Activated CD4-positive, CD25-positive, alpha-beta regulatory T cell treated with anti-CD3 and anti-CD28 coated beads, Interleukin-2, amount 50 U/mL, for 72 hours (primary cell): ENCODE measurements at regions not wholly inside any gene's neighbourhood (a gene's known extent, or its start where the extent isn't known, plus 50 kb on each side); places are given as distances from the start of the nearest gene placed in this dataset.
"Not testable (repeated sequence)": the region's sequence is repeated elsewhere in the genome, so short reads cannot be mapped to it uniquely, and the experiment has no call there.

Experiments
- DNase-seq: peaks from one replicate; pipeline ENCODE4 v3.0.0; 2021

- DNase-seq: no peak
Observed at GRCh38 chr6:85125526-85125925, 324.4 kb upstream of the NT5E start.

- no peak for DNase-seq
Observed at GRCh38 chr6:85124472-85125354, 325.2 kb upstream of the NT5E start.

DNA sequence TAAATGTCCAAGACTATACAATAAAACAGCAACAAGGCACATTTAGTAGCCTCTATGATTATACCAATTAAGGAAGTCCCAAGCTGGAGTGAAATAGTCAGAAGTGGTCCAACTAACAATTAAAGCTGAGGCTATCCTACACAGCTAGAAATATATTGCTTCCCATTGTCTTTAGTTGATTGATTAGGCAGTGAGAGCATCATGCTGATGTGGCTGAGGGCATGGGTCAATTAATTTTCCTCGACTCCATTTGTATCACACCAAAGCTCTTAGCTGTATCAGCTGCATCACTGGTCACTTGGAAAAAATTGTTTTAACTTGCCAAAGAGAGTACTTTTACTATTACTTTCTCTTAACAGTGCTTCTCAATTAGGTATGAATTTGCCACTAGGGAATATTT, 328.7 kb upstream of the NT5E start:
- no peak for DNase-seq

DNA sequence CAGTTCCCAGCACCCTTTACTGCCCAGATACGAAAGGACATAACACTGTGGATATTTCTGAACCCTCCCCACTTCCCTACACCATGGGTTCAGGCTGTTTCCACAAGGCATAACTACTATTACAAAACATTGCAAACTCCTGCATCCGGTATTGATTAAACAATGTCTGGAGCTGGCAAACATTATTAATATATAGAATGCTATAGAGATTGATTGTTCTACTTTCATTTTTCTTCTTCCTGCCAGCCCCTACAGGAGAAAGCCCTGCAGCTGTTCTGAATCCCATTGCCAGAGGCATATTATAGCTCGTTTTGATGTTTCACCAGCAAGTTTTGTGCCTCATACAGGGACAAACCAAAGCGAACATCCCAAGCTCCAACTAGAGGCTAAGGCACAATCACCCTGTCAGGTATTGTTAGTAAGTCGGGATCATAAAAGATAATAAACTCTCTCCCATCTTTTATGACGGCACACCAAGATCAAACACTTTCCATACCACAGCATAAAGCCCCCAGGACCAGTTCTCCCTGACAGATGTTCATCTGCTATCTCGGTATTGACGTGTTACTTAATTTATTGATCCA, 331.1 kb upstream of the NT5E start:
- DNase-seq: no peak

GRCh38 chr6:85118233-85118632, 331.6 kb upstream of the NT5E start:
- DNase-seq: no peak

DNA sequence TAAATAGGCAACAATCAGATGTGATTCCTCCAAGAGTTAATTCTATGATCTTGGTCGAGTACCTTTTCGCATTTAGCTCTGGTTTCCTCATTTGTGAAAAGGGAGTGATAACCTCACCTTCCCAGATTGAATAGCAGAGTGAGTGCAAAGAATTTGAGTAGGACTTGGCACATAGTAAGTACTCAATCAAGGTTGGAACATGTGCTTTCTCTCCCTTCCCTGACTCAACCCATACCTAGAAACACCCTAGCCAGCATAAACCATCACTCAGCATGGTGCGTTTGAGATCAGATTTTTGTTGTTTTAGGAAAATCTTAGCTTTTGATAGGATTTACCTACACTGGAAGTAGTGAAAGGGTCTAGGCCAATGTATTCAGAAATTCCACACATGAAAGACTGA, 333.4 kb upstream of the NT5E start:
- no peak for DNase-seq

DNA sequence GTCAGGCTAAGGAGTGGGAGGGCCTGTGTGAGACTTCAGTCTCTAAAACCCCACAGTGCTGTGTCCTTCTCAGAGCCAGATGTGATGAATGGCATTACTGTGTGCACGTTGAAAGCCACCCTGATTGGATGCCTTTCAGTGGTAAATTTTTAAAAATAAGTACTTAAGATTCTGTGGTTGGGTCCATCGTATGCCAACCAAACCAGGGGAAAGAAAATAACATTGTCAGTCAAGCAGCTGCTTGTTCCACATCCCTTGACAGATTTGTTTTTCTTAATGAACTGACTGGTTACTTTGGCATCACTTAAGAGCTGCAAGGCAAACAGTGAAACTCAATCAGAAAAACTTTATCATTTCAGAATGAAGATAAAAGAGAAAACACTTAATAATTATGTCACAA, 334.0 kb upstream of the NT5E start:
- DNase-seq: no peak

- DNase-seq: no peak
Observed at GRCh38 chr6:85115376-85115775, 334.5 kb upstream of the NT5E start.

- no peak for DNase-seq
Observed at GRCh38 chr6:85114581-85114935, 335.3 kb upstream of the NT5E start.

DNA sequence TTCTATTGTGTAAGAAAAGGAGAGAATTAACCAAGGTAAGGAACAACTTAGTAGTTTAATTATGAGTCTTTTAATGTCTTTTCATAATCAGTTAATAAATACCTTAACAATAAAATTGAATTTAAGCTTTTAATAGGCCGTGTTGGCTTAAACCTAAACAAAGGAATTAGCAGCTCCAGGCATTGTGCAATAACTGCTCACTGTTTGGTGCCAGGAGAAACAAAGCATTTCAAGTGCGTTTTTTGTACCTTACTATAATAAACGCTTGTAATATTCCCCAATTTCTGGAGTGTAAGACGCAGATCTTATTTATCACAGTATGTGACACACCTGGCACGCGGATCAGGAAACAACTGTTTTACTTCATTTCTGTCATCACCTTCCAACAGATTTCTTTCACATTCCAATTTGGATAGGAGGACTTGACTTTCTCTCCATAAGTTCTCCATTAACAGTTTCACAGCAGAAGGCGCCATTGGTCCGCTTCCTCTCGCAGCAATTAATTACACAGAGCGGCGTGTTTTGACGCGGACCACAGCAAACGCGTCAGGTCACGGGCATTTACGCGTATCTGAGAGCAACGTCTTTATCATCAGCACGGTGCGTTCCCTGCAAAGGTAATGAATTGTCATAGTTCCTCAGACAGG, 335.8 kb upstream of the NT5E start:
- DNase-seq: no peak

GRCh38 chr6:85112540-85112939, 337.3 kb upstream of the NT5E start:
- no peak for DNase-seq

DNA sequence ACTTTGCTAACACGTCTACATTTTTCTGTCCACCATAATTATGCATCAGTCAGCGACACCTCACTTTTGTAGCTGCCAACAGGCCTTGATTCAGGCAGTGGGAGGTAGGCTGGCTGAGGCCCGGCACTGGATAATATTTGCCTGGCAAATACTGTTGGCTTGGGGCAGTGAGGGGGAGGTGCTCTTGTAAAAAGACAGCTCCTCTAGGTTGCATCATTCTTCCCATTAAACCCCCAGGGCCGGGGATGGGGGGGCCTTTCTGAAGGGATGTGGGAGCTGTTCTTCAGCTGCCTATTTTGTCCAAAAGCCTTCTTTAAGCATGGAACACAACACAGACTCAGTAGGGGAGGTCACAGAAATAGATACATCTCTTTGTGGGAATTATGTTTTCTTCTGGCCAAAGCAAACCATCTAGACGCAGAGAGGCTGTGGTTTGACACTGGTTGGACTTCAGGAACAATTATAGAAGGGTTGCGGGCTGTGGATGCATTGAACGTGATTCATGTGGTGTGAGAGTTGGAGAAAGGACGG, 338.3 kb upstream of the NT5E start:
- no peak for DNase-seq

DNA sequence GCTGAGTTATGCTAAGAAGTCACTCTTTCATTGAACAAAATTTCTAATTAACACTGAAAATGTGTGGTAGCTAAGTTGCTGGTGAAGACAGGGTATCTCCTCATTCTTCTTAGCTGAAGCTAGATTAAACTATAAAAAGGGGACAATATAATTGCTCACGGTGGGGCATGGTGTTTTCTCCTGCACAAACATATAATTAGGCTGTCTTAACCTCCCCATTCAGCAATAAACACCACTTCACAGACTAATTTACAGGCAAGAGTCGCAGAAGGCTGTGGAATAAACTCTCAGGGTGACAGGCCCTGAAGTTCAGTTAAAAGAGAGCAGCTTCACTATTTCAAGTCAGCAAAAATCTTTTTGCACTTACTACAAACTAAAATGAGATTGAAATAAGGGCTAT, 338.9 kb upstream of the NT5E start:
- no peak for DNase-seq

GRCh38 chr6:85107701-85108100, 342.2 kb upstream of the NT5E start:
- no peak for DNase-seq

DNA sequence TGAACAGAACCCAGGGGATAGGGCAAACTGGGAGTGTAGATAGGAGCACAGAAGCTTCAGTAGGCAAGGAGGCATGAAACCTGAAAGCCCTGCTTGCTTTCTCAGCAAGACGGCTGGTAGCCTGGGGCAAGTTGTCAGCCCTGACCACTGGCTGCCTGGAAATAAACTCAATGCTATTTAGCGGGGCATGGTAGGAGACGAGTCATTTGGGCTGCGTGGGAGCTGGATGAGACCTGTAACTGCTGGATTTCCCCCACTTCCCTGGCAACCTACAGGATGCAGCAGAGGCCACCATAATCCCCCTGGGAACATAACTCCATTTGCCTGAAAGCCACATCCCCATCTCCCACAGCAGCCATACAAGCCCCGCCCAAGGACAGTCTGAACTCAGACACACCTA, 332.6 kb upstream of the TBX18 start:
- no peak for DNase-seq

DNA sequence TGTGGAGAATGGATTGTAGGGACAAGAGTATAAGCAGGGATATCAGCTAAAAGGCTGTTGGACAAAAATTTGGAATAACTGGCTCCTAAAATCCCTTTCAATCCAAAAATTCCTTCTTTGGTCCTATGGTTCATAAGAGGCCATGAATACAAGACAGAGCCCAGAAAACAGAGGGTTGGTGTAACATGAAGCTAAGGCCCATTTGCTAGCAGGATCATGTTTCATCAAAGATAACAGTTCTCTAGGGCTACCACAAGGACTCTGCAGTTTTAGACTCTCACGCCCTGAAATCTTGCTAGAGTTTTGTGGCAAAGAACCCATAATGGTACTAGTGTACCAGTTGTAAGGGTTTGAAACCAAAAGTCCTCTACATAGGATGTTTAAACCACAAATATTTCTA, 327.8 kb upstream of the TBX18 start:
- no peak for DNase-seq

GRCh38 chr6:85089255-85089654, 324.9 kb upstream of the TBX18 start:
- DNase-seq: no peak

DNA sequence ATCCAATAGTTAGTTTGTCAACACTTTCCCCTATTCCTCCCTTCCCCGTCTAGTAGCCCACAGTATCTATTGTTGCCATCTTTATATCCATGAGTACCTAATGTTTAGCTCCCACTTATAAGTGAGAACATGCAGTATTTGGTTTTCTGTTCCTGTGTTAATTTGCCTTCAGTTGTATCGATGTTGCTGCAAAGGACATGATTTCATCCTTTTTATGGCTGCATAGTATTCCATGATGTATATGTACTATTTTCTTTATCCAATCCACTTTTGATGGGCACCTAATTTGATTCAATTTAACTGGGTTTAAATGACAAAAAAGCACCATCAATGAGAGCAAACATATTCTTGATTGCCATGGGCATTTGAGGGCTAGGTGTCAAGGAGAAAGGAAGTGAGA, 321.5 kb upstream of the TBX18 start:
- no peak for DNase-seq

DNA sequence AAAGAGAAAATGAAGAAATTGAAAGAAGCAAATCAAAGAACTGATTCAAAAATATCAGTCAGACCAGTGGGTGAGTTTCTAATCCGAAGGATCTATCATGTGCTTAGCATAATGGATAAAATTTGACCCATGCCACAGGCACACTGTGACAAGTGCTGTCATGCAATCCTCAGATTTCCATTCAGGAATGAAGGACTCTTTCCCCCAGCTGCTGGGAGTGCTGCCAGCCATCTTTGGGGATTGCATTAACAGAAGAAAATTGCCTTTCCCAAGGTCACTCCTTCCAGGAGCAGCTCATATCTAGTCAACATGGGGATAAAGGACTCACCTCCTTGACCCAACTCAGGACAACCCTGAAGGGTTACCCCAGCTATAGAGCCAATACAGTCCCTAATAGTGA, 316.7 kb upstream of the TBX18 start:
- no peak for DNase-seq

- no peak for DNase-seq
Observed at GRCh38 chr6:85079761-85080160, 315.4 kb upstream of the TBX18 start.

GRCh38 chr6:85078058-85078457, 313.7 kb upstream of the TBX18 start:
- no peak for DNase-seq

DNA sequence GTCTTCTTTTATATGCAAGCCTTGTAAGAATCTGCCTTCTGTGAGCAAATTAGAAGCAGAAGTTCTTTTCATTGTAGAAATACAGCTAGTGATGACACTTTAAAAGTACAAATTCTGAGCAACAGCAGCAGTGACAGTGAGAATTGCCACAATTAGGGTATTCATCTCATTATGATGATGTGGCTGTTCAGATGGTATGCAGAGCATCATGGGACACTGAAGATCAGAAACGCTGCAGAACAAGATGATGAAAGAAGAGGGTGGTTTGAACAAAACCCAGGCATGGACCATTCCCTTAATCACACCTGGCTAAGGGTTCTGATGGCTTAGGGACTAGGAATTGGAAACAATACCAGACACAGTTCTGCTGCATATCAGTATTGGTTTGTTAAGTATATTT, 312.7 kb upstream of the TBX18 start:
- DNase-seq: no peak

- DNase-seq: not testable (repeated sequence)
Observed at GRCh38 chr6:85071845-85072244, 307.4 kb upstream of the TBX18 start.

DNA sequence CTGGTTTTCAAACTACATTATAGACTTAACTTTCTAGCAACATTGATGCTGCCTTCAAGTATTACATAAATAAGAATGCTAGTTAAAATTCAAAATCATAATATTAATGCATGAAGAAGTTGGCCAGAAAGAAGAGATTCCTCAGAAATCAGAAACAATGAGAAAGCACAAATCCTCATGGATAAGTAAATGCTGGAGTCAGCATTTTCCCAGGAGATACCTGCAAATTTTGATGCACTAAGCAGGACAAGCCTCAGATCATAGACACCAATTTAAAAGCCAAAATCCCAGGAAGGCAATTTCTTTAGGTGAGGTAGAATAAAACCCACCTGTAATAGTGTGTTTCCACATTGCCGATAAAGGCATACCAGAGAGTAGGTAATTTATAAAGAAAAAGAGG, 305.2 kb upstream of the TBX18 start:
- DNase-seq: no peak
